Activated naive CD4-positive, alpha-beta T cell (primary cell): ENCODE measurements at regions not wholly inside any gene's neighbourhood (a gene's known extent, or its start where the extent isn't known, plus 50 kb on each side); places are given as distances from the start of the nearest gene placed in this dataset.
"Not testable (repeated sequence)": the region's sequence is repeated elsewhere in the genome, so short reads cannot be mapped to it uniquely, and the experiment has no call there.

Experiments
- DNase-seq, 4 experiments: peaks; one replicate each; lab custom pipeline; 2025; lab: John Stamatoyannopoulos, UW

- no peak for DNase-seq
Observed at GRCh38 chr2:2896011-2896410, 481.6 kb downstream of the EIPR1 start.

- not testable (repeated sequence) for DNase-seq
Observed at GRCh38 chr2:2894011-2894410, 483.6 kb downstream of the EIPR1 start.

GRCh38 chr2:2892892-2893291 lies 484.7 kb downstream of the EIPR1 start:
- DNase-seq: no peak

GRCh38 chr2:2892378-2892777 lies 485.2 kb downstream of the EIPR1 start:
- DNase-seq: no peak

- DNase-seq: no peak
Observed at GRCh38 chr2:2890901-2891300, 486.7 kb downstream of the EIPR1 start.

GRCh38 chr2:2890246-2890645 lies 487.4 kb downstream of the EIPR1 start:
- no peak for DNase-seq

- no peak for DNase-seq
Observed at GRCh38 chr2:2889646-2890045, 488.0 kb downstream of the EIPR1 start.

GRCh38 chr2:2889141-2889540 lies 488.5 kb downstream of the EIPR1 start:
- no peak for DNase-seq

GRCh38 chr2:2887772-2888387 lies 489.7 kb downstream of the EIPR1 start:
- DNase-seq: no peak

- DNase-seq: no peak
Observed at GRCh38 chr2:2886922-2887321, 490.7 kb downstream of the EIPR1 start.

- DNase-seq: no peak
Observed at GRCh38 chr2:2881499-2881898, 496.1 kb downstream of the EIPR1 start.

- no peak for DNase-seq
Observed at GRCh38 chr2:2880938-2881337, 496.7 kb downstream of the EIPR1 start.

- no peak for DNase-seq
Observed at GRCh38 chr2:2879781-2880180, 497.8 kb downstream of the EIPR1 start.

GRCh38 chr2:2879071-2879470 lies 498.5 kb downstream of the EIPR1 start:
- DNase-seq: no peak

GRCh38 chr2:2877427-2877826 lies 500.2 kb downstream of the EIPR1 start:
- DNase-seq: no peak

GRCh38 chr2:2876331-2877221 lies 501.0 kb downstream of the EIPR1 start:
- no peak for DNase-seq

GRCh38 chr2:2875831-2876230 lies 501.8 kb downstream of the EIPR1 start:
- no peak for DNase-seq

- no peak for DNase-seq
Observed at GRCh38 chr2:2875296-2875695, 502.3 kb downstream of the EIPR1 start.

GRCh38 chr2:2874805-2875204 lies 502.8 kb downstream of the EIPR1 start:
- no peak for DNase-seq

GRCh38 chr2:2874341-2874740 lies 503.3 kb downstream of the EIPR1 start:
- no peak for DNase-seq

GRCh38 chr2:2873450-2873811 lies 504.2 kb downstream of the EIPR1 start:
- DNase-seq: no peak

GRCh38 chr2:2872713-2873449 lies 504.7 kb downstream of the EIPR1 start:
- no peak for DNase-seq

GRCh38 chr2:2872309-2872617 lies 505.4 kb downstream of the EIPR1 start:
- no peak for DNase-seq
